GM12875 (cell line): ENCODE measurements at regions not wholly inside any gene's neighbourhood (a gene's known extent, or its start where the extent isn't known, plus 50 kb on each side); places are given as distances from the start of the nearest gene placed in this dataset.

Experiments
- H3K4me3 ChIP-seq: one replicate; pipeline ENCODE4 v1.5.1; 2011; ENCODE audit warnings: low read depth, low read length, control low read depth
- TF ChIP-seq, protein P1 (sequence below): IDR thresholded peaks from 2 replicates; pipeline ENCODE4 v1.5.1; 2011; ENCODE audit warnings: low read depth, mild to moderate bottlenecking, control low read depth, inconsistent platforms, low read length, moderate library complexity, borderline replicate concordance; ENCODE audit not compliant: insufficient read depth

DNA sequence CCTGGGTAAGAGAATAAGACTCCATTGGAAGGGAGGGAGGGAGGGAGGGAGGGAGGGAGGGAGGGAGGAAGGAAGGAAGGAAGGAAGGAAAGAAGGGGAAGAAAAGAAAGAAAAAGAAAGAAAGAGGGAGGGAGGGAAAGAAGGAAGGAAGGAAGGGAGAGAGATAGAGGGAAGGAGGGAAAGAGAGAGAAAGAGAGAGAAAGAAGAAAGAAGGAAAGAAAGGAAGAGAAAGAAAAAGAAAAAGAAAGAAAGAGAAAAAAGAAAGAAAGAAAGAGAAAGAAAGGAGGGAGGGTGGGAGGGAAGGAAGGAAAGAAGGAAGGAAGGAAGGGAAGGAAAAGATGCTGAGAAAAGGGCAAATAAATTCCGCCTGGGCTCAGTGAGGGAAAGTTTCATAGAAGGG is 74.7 kb upstream of the IFNAR2 start:
- TF ChIP-seq, protein P1, sequence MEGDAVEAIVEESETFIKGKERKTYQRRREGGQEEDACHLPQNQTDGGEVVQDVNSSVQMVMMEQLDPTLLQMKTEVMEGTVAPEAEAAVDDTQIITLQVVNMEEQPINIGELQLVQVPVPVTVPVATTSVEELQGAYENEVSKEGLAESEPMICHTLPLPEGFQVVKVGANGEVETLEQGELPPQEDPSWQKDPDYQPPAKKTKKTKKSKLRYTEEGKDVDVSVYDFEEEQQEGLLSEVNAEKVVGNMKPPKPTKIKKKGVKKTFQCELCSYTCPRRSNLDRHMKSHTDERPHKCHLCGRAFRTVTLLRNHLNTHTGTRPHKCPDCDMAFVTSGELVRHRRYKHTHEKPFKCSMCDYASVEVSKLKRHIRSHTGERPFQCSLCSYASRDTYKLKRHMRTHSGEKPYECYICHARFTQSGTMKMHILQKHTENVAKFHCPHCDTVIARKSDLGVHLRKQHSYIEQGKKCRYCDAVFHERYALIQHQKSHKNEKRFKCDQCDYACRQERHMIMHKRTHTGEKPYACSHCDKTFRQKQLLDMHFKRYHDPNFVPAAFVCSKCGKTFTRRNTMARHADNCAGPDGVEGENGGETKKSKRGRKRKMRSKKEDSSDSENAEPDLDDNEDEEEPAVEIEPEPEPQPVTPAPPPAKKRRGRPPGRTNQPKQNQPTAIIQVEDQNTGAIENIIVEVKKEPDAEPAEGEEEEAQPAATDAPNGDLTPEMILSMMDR, result no peak
- no peak overlapping the region for H3K4me3 ChIP-seq

DNA sequence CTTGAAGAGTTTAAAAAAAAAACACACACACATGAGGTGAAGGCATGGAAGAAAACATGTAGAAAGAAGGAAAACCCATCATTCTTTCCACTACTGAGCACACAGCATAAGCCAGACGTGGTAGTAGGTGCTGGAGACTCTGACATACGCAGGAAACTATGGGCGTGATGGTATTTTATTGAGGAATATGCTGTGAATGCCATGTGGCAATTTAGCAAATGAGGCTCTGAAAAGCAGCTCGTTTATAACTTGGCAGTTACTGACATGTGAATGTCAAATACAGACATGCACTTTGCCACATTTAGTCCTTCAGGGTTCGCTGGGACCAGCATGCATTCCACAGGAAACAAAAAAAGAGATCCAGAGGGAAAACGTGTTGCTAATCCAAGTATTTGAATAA is 74.3 kb upstream of the IFNAR2 start:
- H3K4me3 ChIP-seq, result no peak overlapping the region
- TF ChIP-seq, protein P1, result no peak

DNA sequence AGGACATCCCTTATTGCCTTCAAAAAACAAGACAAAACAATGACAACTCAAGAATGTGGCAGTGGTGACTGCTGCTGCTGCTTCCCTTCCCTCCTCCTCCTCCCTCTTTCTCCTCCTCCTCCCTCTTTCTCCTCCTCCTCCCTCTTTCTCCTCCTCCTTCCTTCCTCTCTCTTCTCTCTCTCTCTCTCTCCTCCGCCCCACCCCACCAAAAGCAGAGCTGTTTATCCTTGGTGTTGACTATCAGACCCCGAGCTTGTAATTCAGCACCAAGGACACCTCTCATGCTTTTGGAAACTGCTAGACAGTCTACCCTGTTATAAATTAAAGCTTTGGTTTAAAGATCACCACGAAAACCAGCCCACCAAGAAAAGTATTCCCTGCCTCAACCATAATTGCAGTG is 72.4 kb upstream of the IFNAR2 start:
- H3K4me3 ChIP-seq, result no peak overlapping the region
- TF ChIP-seq, protein P1, result no peak

DNA sequence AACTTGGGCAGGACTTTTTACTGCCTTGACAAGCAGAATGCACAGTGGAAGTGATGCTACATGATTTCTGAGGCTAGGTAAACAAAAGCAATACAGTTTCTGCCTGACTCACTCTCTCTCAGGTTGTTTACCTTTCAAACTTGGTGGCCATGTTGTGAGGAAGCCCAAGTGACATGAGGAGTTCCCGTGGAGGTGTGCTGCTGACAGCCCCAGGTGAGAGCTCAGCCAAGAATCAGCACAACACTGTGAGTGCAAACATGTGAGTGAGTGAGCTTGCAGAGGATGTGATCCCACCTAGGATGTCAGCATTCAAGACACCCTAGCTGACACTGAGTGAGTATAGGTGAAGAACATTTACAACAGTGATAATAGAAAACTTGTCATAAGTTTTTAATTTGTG is 71.1 kb upstream of the IFNAR2 start:
- H3K4me3 ChIP-seq, result no peak overlapping the region
- TF ChIP-seq, protein P1, result no peak

DNA sequence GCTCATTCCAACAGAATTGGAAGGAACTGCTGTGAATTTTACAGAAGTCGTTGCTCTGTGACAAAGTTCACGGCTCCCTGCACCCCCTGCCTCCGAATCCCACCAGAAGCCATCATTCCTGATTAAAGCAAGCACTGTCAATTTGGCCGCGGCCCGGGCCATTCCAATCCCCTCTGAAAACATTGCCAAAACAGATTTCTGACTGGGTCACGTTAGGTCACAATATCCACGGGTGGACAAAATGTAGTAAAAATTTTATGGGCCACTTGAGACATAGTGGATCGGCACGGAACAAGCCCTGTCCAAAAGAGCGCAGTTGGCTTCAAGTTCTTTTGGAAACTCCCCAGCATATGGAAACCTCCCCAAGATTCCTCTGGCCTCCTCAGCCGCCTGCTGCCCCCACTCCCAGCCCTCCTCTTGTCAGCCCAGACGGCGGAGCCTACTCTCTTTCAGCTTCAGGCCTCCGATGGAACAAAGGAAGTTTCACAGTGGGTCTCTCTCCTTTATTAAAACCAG is 67.2 kb upstream of the IFNAR2 start:
- TF ChIP-seq, protein P1, result no peak
- no peak overlapping the region for H3K4me3 ChIP-seq

DNA sequence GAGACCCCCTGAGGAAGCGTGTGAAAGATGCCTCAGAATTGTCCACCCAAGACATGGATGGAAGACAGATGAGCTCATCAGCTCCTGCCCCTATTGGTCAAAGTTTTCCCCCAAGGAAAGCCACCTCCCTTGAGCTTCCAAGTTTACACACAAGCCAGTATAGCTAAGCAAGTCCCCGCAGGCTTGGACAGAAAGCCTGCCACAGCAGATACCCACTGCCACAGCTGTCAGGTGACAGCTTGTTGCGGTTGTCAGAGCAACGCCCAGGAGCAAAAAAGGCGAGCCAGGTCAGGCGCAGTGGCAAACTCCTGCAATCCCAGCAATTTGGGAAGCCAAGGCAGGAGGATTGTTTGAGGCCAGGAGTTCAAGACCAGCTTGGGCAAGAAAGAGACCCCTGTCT is 60.9 kb upstream of the IFNAR2 start:
- TF ChIP-seq, protein P1, result no peak
- no peak overlapping the region for H3K4me3 ChIP-seq

DNA sequence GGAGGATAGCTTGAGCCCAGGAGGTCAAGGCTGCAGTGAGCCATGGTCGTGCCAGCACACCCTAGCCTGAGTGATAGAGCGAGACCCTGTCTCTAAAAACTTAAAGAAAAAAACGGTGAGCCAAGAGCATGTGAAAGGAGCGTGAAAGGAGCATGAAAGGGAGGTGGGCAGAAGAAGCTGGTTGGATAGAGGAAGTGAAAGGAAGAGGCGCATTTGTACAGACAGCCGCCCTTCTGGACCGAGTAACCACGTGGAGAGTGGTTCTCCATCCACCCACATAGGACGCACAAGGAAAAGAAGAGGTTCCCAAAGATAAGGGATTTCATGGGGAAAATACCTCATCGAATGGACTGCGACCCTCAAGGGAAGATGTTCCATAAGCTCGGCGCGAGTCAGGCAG is 60.4 kb upstream of the IFNAR2 start:
- TF ChIP-seq, protein P1, result no peak
- no peak overlapping the region for H3K4me3 ChIP-seq
